Stimulated activated CD4-positive, alpha-beta T cell treated with anti-CD3 and anti-CD28 coated beads, TNF-alpha, amount 100 ng/mL, for 24 hours (primary cell): ENCODE measurements at regions not wholly inside any gene's neighbourhood (a gene's known extent, or its start where the extent isn't known, plus 50 kb on each side); places are given as distances from the start of the nearest gene placed in this dataset.

Experiments used
- DNase-seq, 3 experiments: peaks; one replicate each; pipeline ENCODE4 v3.0.0-alpha.2; 2020; ENCODE audit warnings: low read depth in 3 of 3

GRCh38 chr9:79312686-79313421 lies 258.9 kb upstream of the TLE4 start:
- no peak for DNase-seq

GRCh38 chr9:79325501-79325900 lies 246.3 kb upstream of the TLE4 start:
- no peak for DNase-seq

GRCh38 chr9:79329861-79330260 lies 241.9 kb upstream of the TLE4 start:
- DNase-seq: no peak

- no peak for DNase-seq
These were observed 237.8 kb upstream of the TLE4 start for GRCh38 chr9:79334001-79334400.

- DNase-seq: no peak
These were observed 237.1 kb upstream of the TLE4 start for GRCh38 chr9:79334711-79335110.

- DNase-seq: no peak
These were observed 235.8 kb upstream of the TLE4 start for GRCh38 chr9:79335987-79336386.

GRCh38 chr9:79341561-79341960 lies 230.2 kb upstream of the TLE4 start:
- DNase-seq: no peak

GRCh38 chr9:79346350-79347020 lies 225.3 kb upstream of the TLE4 start:
- DNase-seq: no peak

- no peak for DNase-seq
These were observed 219.4 kb upstream of the TLE4 start for GRCh38 chr9:79352322-79352721.

- no peak for DNase-seq
These were observed 217.8 kb upstream of the TLE4 start for GRCh38 chr9:79353856-79354520.

- no peak for DNase-seq
These were observed 214.6 kb upstream of the TLE4 start for GRCh38 chr9:79357194-79357593.

- no peak for DNase-seq
These were observed 214.1 kb upstream of the TLE4 start for GRCh38 chr9:79357616-79358015.

- no peak for DNase-seq
These were observed 211.1 kb upstream of the TLE4 start for GRCh38 chr9:79360387-79361347.

GRCh38 chr9:79362100-79363081 lies 209.4 kb upstream of the TLE4 start:
- DNase-seq: no peak

GRCh38 chr9:79369676-79370075 lies 202.1 kb upstream of the TLE4 start:
- DNase-seq: no peak

GRCh38 chr9:79371301-79371700 lies 200.5 kb upstream of the TLE4 start:
- DNase-seq: no peak

GRCh38 chr9:79371948-79372555 lies 199.7 kb upstream of the TLE4 start:
- DNase-seq: no peak

GRCh38 chr9:79377339-79377855 lies 194.4 kb upstream of the TLE4 start:
- DNase-seq: no peak

- DNase-seq: no peak
These were observed 193.7 kb upstream of the TLE4 start for GRCh38 chr9:79378107-79378506.

- no peak for DNase-seq
These were observed 189.7 kb upstream of the TLE4 start for GRCh38 chr9:79382044-79382443.
